Colon (tissue), 2 donors: ENCODE measurements at regions not wholly inside any gene's neighbourhood (a gene's known extent, or its start where the extent isn't known, plus 50 kb on each side); places are given as distances from the start of the nearest gene placed in this dataset.
"Not testable (repeated sequence)": the region's sequence is repeated elsewhere in the genome, so short reads cannot be mapped to it uniquely, and the experiment has no call there.

Experiments used
- FAIRE-seq: peaks from 2 replicates; lab custom pipeline; 2012; peaks lifted over from hg19 to GRCh38; lab: Jason Lieb, UNC
- donor health status: control.
- donor health status: control.

DNA sequence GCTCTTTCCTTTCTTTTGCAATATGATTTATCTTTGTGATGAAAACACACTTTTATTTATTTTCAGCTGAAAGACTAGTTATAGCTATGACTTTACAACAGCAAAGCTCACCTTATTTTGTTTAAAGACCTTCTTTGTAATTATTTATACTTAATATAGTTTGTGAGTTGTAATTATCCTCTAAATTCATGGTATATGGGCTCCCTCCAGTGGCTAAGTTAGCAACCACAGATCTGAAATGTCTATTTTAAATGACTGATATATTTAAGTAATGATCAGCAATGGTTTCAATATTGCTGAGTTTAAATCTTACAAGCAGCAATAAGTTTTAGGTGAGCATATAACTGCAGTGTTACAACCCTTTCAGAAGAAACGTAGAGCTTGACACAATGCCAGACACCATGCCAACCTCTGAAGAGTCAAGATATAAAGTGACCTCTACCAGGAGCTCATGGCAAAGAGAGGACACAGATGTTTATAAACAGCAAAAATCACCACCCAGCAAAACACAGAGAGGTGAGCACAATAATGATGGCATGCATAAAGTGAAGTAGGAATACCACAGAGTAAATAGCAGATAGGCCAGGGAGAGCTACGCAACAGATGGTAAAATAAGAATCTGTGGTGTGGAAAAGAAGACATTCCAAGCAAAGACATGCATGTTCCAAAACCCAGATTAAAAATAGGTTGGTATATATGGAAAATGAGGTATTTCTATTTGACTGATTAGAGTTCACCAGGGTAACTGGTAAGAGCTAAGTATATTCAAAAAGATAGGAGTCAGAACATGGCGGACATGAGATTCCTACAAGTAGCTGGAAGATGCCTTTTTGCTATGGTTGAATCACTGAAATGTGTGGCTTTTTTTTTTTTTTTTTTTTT lies 143.7 kb upstream of the ZNF385D start:
- FAIRE-seq, result no peak

DNA sequence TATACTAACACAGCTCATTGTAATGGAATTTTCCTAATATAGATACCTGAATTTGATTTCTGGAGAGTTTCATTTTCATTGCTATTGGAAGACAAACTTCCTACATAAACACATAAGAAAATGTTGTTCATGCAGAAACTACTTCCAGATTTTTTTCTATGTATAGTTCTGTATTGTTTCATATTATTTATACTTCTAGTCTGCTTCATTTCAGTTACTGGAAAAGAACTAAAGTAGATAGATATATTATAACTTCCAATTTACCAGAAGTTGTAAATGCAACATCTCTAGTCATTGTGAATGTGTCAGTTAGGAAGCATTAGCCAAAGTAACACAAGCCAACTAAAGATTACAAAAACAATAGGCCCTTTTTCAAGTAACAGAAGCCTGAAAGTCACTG lies 147.3 kb upstream of the ZNF385D start:
- FAIRE-seq, result no peak

DNA sequence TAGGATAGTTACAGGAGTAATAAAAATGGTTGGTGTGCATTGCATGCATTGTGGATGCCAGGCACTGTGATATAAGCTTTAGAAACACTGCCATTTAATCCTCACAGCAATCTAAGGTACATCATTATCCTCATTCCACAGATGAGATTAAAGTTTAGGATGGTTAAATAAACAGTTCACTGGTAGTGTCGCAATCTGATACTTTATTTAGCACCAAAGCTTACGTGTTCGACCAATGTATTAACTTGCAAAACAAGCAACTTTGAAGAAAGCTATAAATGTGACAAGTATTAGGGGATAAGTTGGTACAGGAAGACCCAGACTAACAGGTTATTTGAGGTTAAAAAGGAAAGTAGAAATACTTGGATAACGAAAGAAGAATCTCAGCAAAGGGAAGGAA lies 150.5 kb upstream of the ZNF385D start:
- FAIRE-seq, result no peak

- FAIRE-seq, result no peak
These were observed 151.9 kb upstream of the ZNF385D start for GRCh38 chr3:21902956-21903355.

DNA sequence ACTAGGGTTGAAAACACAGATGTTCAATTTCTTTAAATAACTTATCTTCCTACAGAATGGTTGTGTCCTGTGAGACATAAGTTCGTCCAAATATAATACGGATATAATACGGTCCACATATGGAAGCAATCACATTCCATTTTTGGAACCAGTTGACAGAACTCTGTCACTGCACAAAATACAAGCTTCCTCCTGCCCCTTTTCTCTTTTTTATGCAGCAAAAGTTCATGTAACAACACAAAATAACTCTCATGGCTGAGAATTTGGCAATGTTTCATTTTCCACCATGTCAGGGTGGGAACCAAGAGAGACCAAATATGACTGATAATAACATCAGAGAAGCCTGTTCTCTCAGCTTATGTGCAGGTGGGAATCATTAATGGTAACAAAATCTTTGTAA lies 158.1 kb upstream of the ZNF385D start:
- no peak for FAIRE-seq

- FAIRE-seq, result no peak
These were observed 161.7 kb upstream of the ZNF385D start for GRCh38 chr3:21912711-21913110.

DNA sequence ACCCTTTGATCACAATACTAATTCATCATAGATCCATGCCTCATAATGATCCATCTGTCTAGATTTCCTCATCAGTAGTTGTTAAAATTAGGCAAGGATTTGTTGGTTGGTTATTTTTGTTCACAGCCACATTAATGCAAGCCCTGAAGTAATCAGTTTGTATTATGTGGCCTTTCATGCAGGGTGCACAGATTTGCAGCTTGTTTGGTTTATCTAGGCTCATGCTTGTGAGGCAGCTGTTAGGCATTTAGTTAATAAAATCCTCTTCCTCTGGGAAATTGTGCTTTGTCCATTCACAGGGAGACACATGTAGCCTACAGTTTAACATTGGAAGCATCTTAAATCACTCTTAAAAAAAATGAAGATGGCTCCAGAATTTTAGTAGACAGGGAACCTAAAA lies 162.8 kb upstream of the ZNF385D start:
- FAIRE-seq, result no peak

- FAIRE-seq, result no peak
These were observed 163.4 kb upstream of the ZNF385D start for GRCh38 chr3:21914451-21914850.

DNA sequence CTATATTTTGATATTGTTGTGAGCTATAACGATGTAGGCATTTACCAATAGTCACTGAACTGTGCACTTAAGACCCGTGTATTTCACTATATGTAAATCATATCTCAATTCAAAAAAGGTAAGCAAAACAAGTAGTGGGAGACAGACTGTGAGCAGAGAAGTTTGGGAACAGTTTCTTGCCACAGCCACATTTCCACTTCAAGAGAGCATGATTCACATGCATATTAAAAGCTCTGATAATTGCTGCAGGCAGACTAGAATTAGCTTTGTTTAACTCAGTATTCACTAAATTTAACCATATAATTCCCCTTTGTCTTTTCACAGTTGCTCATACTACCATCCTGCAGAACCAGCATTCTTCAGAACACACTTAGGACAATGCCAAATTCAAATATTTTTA lies 168.4 kb upstream of the ZNF385D start:
- FAIRE-seq, result no peak

GRCh38 chr3:21920421-21920861 lies 169.4 kb upstream of the ZNF385D start:
- FAIRE-seq, result no peak

DNA sequence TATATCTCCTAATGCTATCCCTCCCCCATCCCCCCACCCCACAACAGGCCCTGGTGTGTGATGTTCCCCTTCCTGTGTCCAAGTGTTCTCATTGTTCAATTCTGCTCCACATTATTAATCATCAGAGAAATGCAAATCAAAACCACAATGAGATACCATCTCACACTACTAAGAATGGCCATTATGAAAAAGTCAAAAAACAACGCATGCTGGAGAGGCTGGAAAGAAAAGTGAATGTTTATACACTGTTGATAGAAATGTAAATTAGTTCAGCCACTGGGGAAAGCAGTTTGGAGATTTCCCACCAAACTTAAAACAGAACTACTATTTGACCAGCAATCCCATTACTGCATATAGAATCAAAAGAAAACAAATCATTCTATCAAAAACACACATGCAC lies 172.1 kb upstream of the ZNF385D start:
- FAIRE-seq, result not testable (repeated sequence)

DNA sequence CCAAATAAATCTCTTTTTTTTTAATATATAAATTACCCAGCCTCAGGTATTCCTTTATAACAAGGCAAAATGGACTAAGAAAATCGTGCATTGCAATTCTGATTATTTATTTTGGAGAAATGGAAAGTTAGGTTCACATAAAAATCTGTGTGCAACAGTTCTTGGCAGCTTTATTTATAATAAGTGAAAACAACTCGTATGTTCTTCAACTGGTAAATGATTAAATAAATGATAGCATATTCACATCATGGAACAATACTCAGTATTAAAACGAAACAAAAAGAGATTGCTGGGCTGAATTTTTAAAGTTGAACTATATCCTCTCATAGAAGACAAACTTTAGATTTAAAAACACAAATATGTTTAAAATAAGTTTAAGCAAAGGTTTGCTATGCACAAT lies 176.3 kb upstream of the ZNF385D start:
- FAIRE-seq, result no peak

DNA sequence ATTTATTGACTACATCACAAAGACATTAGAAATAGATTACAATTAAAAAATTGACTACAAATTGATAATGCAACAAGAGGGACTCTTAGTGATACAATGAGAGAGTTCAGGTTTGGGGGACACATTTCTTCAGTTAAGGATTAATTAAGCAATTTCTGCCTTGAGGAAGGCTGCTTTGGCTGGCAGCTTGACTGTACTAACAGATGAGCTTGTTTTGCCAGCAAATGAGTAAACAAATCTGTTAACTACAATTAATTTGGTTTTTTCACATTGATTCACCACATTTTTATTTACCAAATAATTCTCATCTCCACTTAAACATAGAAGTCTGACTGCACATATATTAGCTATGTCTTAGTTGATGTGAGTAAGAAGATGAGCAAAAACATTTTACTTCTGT lies 183.6 kb upstream of the ZNF385D start:
- no peak for FAIRE-seq

DNA sequence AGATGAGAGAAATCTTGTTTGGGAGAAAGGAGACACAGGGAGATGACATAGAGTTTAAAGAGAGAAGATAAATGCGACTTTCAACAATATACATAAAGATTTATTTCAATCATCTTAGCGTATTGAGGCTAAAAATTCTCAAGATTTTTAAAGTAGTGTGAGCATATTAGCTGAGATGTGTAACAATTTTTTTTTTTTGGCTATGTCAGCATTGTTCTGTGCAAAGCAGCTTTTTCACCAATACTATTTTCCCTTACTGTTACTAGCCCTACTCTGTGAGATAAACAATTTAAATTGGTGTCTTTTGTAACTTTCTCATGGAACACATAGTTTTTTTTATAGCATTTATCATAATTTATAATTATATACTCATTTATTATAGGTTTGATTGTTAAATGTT lies 185.2 kb upstream of the ZNF385D start:
- no peak for FAIRE-seq

GRCh38 chr3:21938267-21938681 lies 187.3 kb upstream of the ZNF385D start:
- no peak for FAIRE-seq

DNA sequence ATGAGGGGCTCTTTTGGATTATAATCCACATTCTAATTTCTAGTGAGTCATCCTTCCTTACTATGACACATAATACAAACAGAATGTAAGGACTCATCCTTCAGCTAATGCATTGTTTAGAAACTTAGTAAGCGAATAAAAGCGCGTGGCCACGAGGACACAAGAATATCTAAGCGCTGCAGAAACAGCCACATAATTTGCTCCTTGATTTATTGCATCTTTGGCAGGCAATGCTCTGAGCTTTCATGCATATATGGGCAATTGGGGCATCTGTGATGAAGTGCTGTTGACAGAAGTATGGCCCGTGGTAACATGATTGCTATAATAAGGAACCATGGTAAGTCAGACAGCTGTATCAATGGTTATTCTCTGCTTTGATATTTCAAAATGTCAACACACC lies 191.3 kb upstream of the ZNF385D start:
- no peak for FAIRE-seq

DNA sequence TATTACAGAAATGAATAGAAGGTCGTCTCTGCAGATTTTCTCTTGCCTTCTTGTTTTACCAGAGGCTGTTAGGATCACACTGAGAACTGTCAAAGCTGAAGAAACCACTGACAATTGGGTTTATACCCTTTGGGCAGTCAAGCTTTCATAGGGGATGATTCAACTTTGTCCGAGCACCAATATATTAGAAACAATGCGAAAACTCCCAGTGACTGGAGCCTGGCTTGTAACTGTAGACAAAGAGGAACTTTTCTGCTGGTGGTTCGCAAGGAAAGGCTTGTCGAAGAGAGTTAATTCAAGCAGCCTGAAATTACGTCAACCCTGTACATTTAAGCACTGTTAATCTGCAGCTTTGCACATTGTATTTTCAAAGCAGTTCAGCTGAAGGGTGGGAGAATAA lies 193.2 kb upstream of the ZNF385D start:
- no peak for FAIRE-seq

GRCh38 chr3:21952856-21953255 lies 201.8 kb upstream of the ZNF385D start:
- FAIRE-seq, result no peak

DNA sequence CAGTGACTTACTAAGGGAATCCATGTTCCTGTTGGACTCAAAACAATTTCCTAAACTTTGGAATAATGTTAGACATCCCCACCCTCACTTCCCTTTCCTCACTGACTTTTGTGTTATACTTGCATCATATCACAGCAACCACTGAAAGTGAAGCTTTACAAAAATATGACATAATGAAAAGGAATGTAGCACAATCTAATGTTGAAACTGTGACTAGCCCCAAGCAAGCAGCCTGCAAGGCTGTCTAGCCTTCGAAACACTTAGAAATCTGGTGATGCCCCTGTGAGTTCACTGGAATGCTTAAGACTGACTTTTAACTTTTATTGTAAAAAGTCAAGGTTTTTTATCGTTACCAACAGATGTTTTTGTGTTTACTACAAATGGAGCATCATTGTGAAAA lies 203.7 kb upstream of the ZNF385D start:
- no peak for FAIRE-seq

- no peak for FAIRE-seq
These were observed 204.4 kb upstream of the ZNF385D start for GRCh38 chr3:21955406-21955805.

GRCh38 chr3:21960033-21960432 lies 209.0 kb upstream of the ZNF385D start:
- no peak for FAIRE-seq

DNA sequence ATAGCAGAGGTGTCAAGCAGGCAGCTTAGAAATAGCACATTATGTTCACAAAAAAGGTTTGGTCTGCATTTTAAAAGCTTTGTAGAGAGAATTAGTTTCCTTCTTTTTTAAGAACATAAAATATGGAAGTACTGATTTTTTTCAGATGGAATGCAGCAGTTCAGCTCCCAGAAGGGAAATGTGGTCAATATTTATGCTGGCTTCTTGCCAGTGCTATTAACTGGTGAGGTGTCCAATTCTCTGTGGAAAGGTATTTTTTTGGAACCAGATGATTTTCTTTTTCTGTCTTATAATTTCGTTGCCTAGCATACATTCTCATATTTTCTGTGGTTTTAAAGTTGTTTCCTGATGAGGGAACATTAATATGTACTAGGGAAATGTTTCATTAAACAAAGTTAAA lies 211.4 kb upstream of the ZNF385D start:
- FAIRE-seq, result no peak

GRCh38 chr3:21966457-21966856 lies 215.4 kb upstream of the ZNF385D start:
- FAIRE-seq, result not testable (repeated sequence)

DNA sequence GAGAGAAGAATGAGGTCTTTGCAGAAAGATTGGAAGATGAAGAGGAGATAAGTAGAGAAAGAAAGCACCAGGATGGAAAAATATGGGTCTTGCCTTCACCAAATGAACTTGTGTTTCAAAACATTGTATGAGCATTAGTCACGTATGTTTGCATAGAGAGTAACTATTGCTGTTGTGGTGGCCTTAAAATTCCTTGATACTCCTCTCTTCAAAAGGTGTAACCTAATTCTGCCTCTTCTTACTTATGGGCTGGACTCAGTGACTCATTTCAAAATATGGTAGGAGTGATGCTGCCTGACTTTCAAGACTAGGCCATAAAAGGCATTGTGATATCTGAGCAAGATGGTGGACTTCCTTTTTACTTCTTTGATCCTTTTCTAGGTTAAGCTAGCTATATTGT lies 228.7 kb upstream of the ZNF385D start:
- FAIRE-seq, result no peak
